ENCODE measurements at regions not wholly inside any gene's neighbourhood (a gene's known extent, or its start where the extent isn't known, plus 50 kb on each side); places are given as distances from the start of the nearest gene placed in this dataset.

GRCh38 chr3:155010416-155010815 lies 69.7 kb upstream of the MME start:
- Histone ChIP-seq H3K36me3 (no peaks in the 10 kb centered on the region), H3K27me3 (no peaks in the 10 kb centered on the region), H3K9ac (no peak overlapping the region), H3K4me2 (no peak overlapping the region), H4K20me1 (no peaks in the 10 kb centered on the region), H3K27ac (no peak overlapping the region), H3K4me3 (no peak overlapping the region), H3K9me3 (peaks cover 2% of the 10 kb centered on the region; the same call in 1 of the 2 replicates), H3K4me1 (peaks cover 10% of the 10 kb centered on the region)
- TF ChIP-seq Cebpa-rat (IDR thresholded peaks at IDR 0.05), result no peak

DNA sequence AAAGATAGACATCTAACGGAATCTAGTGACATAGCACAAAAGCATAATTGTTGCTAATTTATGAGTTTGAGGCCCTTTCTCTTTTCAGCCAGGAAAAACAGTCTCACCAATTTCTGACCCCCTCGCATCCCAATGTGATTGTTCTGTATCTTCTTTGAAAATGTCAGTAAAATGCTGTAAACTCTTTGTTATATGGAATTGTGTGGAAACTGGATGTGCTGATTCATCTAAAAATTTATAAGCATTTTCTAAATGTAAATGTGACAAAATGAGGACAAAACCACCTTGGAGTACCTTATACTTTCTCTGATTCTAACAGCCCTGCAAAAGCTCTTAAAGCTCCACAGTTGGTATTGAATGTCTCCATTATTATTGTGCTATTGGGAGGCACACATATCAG lies 70.9 kb upstream of the MME start:
- no peak overlapping the region for H3K4me3 ChIP-seq
- H3K4me2 ChIP-seq, result no peak overlapping the region
- no peak for TF ChIP-seq Cebpa-rat (IDR thresholded peaks at IDR 0.05)
- peaks cover 14% of the 10 kb centered on the region; the same call in 1 of the 2 replicates for H3K9me3 ChIP-seq
- no peak overlapping the region for H3K27ac ChIP-seq
- peaks cover 10% of the 10 kb centered on the region for H3K4me1 ChIP-seq
- no peaks in the 10 kb centered on the region for H4K20me1 ChIP-seq
- no peaks in the 10 kb centered on the region for H3K36me3 ChIP-seq
- no peak overlapping the region for H3K9ac ChIP-seq
- no peaks in the 10 kb centered on the region for H3K27me3 ChIP-seq

GRCh38 chr3:155007729-155008128 lies 72.4 kb upstream of the MME start:
- H3K27me3 ChIP-seq, result no peaks in the 10 kb centered on the region
- H3K4me1 ChIP-seq, result peaks cover 10% of the 10 kb centered on the region
- no peaks in the 10 kb centered on the region for H4K20me1 ChIP-seq
- H3K9ac ChIP-seq, result no peak overlapping the region
- peaks cover 20% of the 10 kb centered on the region for H3K9me3 ChIP-seq
- no peak overlapping the region for H3K4me3 ChIP-seq
- no peak for TF ChIP-seq Cebpa-rat (IDR thresholded peaks at IDR 0.05)
- no peaks in the 10 kb centered on the region for H3K36me3 ChIP-seq
- no peak overlapping the region for H3K27ac ChIP-seq
- no peak overlapping the region for H3K4me2 ChIP-seq

DNA sequence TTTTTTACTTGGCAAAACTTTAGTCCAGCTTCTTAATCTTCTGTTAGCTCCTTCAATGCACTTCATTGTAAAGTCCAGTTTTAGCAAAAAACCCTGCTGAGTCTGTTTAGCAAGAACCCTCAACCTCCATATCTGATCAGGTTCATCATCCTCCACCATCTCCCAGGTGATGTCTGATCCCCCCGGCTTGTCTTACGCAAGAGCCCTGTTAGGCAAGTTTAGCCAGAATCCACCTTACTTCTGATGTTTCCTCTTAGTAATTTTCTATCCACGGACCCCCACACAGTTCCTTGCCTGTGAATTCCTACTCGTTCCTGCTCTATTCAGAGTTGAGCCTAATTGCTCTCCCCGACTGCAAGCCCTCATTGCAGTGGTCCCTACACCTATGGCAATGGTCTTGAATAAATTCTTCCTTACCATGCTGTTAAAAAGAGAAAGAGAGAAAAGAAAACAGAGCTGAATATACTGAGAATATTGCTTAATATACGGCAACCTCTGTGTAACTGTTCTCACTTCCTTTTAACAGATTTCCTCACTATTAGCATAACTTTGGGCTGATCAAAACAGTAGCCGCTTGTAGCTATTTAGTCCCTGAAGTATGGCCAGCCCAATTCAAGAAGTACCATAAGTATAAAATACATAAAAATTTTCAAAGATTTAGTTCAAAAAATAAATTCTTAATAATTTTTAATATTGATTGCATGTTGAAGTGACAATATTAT lies 78.7 kb upstream of the MME start:
- Histone ChIP-seq H3K4me2 (no peak overlapping the region), H3K9me3 (peaks cover 20% of the 10 kb centered on the region), H4K20me1 (no peaks in the 10 kb centered on the region), H3K36me3 (no peaks in the 10 kb centered on the region), H3K9ac (no peak overlapping the region), H3K4me3 (no peak overlapping the region), H3K27me3 (no peaks in the 10 kb centered on the region), H3K27ac (no peak overlapping the region), H3K4me1 (no peaks in the 10 kb centered on the region)
- no peak for TF ChIP-seq Cebpa-rat (IDR thresholded peaks at IDR 0.05)

GRCh38 chr3:154992655-154993054 lies 87.5 kb upstream of the MME start:
- H3K9ac ChIP-seq, result no peak overlapping the region
- H3K36me3 ChIP-seq, result no peaks in the 10 kb centered on the region
- H3K4me3 ChIP-seq, result no peak overlapping the region
- no peaks in the 10 kb centered on the region for H3K27me3 ChIP-seq
- H3K27ac ChIP-seq, result no peak overlapping the region
- H4K20me1 ChIP-seq, result no peaks in the 10 kb centered on the region
- no peaks in the 10 kb centered on the region for H3K4me1 ChIP-seq
- no peaks in the 10 kb centered on the region for H3K9me3 ChIP-seq
- no peak for TF ChIP-seq Cebpa-rat (IDR thresholded peaks at IDR 0.05)
- H3K4me2 ChIP-seq, result no peak overlapping the region

DNA sequence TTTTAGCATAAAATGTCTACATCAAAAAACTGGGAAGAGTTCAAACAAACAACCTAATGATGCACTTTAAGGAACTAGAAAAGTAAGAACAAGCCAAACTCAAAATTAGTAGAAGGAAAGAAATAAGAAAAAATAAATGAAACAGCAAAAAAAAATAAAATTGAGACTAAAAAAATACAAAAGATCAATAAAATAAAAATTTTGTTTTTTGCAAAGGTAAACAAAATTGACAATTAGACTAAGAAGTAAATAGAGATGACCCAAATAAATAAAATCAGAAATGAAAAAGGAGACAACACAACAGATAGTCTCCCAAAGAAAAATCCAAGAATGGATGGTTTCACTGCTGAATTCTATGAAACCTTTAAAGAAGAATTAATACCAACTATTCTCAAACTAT lies 89.6 kb upstream of the MME start:
- H3K27ac ChIP-seq, result no peak overlapping the region
- no peaks in the 10 kb centered on the region for H4K20me1 ChIP-seq
- TF ChIP-seq Cebpa-rat (IDR thresholded peaks at IDR 0.05), result no peak
- H3K9ac ChIP-seq, result no peak overlapping the region
- no peak overlapping the region for H3K4me2 ChIP-seq
- H3K27me3 ChIP-seq, result no peaks in the 10 kb centered on the region
- H3K36me3 ChIP-seq, result no peaks in the 10 kb centered on the region
- H3K4me3 ChIP-seq, result no peak overlapping the region
- no peaks in the 10 kb centered on the region for H3K9me3 ChIP-seq
- H3K4me1 ChIP-seq, result no peaks in the 10 kb centered on the region

- Histone ChIP-seq H3K4me3 (no peak overlapping the region), H4K20me1 (no peaks in the 10 kb centered on the region), H3K9ac (no peak overlapping the region), H3K9me3 (no peaks in the 10 kb centered on the region), H3K4me1 (no peaks in the 10 kb centered on the region), H3K27ac (no peak overlapping the region), H3K27me3 (no peaks in the 10 kb centered on the region), H3K4me2 (no peak overlapping the region), H3K36me3 (no peaks in the 10 kb centered on the region)
- TF ChIP-seq Cebpa-rat (IDR thresholded peaks at IDR 0.05), result no peak
Measured at GRCh38 chr3:154987846-154988245, 92.3 kb upstream of the MME start.

GRCh38 chr3:154981664-154982063 lies 98.5 kb upstream of the MME start:
- H3K27me3 ChIP-seq, result no peaks in the 10 kb centered on the region
- no peak for TF ChIP-seq Cebpa-rat (IDR thresholded peaks at IDR 0.05)
- H4K20me1 ChIP-seq, result no peaks in the 10 kb centered on the region
- H3K9me3 ChIP-seq, result peaks cover 7% of the 10 kb centered on the region; the same call in 1 of the 2 replicates
- no peaks in the 10 kb centered on the region for H3K4me1 ChIP-seq
- no peak overlapping the region for H3K27ac ChIP-seq
- no peaks in the 10 kb centered on the region for H3K36me3 ChIP-seq
- no peak overlapping the region for H3K9ac ChIP-seq
- no peak overlapping the region for H3K4me3 ChIP-seq
- H3K4me2 ChIP-seq, result no peak overlapping the region

DNA sequence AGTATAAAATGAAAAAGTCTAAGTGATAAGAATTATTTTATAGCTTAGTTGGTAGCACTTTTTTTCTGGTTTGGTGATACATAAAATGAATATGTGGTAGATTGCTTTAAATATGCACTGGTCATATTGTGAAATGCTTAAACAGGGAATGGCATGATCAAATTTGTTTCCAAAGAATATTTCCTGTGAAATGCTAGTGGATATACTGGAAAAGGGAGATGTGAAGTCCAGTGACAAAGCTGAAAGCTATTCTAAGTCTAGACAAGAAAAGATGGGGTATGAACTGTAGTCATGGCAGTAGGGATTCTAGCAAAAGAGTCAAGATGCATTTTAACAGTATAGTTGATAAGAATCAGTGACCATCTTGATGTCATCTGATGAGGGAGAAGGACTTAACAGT lies 98.9 kb upstream of the MME start:
- Histone ChIP-seq H3K4me1 (no peaks in the 10 kb centered on the region), H3K27ac (no peak overlapping the region), H4K20me1 (no peaks in the 10 kb centered on the region), H3K4me3 (no peak overlapping the region), H3K9me3 (peaks cover 7% of the 10 kb centered on the region; the same call in 1 of the 2 replicates), H3K4me2 (no peak overlapping the region), H3K27me3 (no peaks in the 10 kb centered on the region), H3K36me3 (no peaks in the 10 kb centered on the region), H3K9ac (no peak overlapping the region)
- no peak for TF ChIP-seq Cebpa-rat (IDR thresholded peaks at IDR 0.05)

DNA sequence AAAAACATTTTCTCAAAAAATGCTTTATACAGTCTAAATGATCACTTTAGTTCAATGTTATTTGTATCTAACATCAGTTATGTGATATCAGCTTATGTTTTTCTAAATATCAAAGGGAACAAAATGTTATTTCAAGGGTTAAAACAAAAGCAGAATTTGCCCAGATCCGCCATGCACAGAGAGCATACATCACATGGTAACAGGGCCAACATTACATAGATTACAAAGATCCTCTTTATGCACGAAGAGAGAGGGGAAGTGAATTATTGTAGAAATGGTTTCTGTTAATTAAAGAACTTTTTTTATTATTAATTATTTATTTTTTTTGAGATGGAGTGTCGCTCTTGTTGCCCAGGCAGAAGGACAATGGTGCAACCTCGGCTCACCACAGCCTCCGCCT lies 100.8 kb upstream of the MME start:
- Histone ChIP-seq H3K27me3 (no peaks in the 10 kb centered on the region), H3K27ac (no peak overlapping the region), H3K4me1 (no peaks in the 10 kb centered on the region), H4K20me1 (no peaks in the 10 kb centered on the region), H3K4me3 (no peak overlapping the region), H3K9me3 (peaks cover 7% of the 10 kb centered on the region; the same call in 1 of the 2 replicates), H3K9ac (no peak overlapping the region), H3K4me2 (no peak overlapping the region), H3K36me3 (no peaks in the 10 kb centered on the region)
- TF ChIP-seq Cebpa-rat (IDR thresholded peaks at IDR 0.05), result no peak

DNA sequence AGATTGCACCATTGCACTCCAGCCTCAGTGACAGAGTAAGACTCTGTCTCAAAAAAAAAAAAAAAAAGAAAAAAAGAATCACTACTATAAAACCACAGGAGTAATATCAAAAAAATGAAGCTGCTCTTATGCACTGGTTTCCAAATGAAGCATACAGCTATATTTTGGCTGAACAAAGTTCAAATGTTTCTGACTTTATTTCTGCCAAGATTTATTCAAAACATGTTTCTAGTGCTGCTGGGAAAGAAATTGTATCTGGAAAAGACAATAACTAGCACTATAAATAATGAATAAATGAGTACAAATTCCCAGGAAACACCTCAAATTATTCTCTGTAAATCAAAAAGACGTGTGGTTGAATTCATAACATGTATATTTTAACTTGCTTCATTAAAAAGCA lies 102.5 kb upstream of the MME start:
- Histone ChIP-seq H3K4me3 (no peak overlapping the region), H3K4me1 (no peaks in the 10 kb centered on the region), H3K4me2 (no peak overlapping the region), H3K36me3 (no peaks in the 10 kb centered on the region), H4K20me1 (no peaks in the 10 kb centered on the region), H3K9ac (no peak overlapping the region), H3K9me3 (peaks cover 7% of the 10 kb centered on the region; the same call in 1 of the 2 replicates), H3K27me3 (no peaks in the 10 kb centered on the region), H3K27ac (no peak overlapping the region)
- TF ChIP-seq Cebpa-rat (IDR thresholded peaks at IDR 0.05), result no peak

Measured in BLaER1 (cell line).